Type B pancreatic cell (in vitro differentiated cells): ENCODE measurements at regions not wholly inside any gene's neighbourhood (a gene's known extent, or its start where the extent isn't known, plus 50 kb on each side); places are given as distances from the start of the nearest gene placed in this dataset.

ENCODE experiments used
- DNase-seq: peaks from one replicate; pipeline ENCODE4 v3.0.0; 2021; ENCODE audit warnings: mixed read lengths; ENCODE audit not compliant: unreplicated experiment; ENCODE audit errors: extremely low spot score
- H3K27ac Mint-ChIP-seq: 2 replicates; pipeline ENCODE4 v1.8.0; 2021; ENCODE audit warnings: mild to moderate bottlenecking, mixed read lengths
- H3K27me3 Mint-ChIP-seq: 2 replicates; pipeline ENCODE4 v1.8.0; 2021; ENCODE audit warnings: mixed read lengths
- H3K36me3 Mint-ChIP-seq: 2 replicates; pipeline ENCODE4 v1.8.0; 2021; ENCODE audit warnings: mixed read lengths
- H3K4me1 Mint-ChIP-seq: one replicate; pipeline ENCODE4 v1.8.0; 2021; ENCODE audit warnings: mixed read lengths; ENCODE audit not compliant: unreplicated experiment
- H3K4me3 Mint-ChIP-seq: 2 replicates; pipeline ENCODE4 v1.8.0; 2021; ENCODE audit warnings: mild to moderate bottlenecking, mixed read lengths
- H3K9me3 Mint-ChIP-seq: 2 replicates; pipeline ENCODE4 v1.8.0; 2021; ENCODE audit warnings: mixed read lengths
- TF ChIP-seq, protein P1 (sequence below): fragments of 200-600 bp; sonication (generic); conservative IDR thresholded peaks from 2 replicates; pipeline ENCODE4 v1.5.0; 2021; ENCODE audit warnings: antibody characterized with exemption, mild to moderate bottlenecking

DNA sequence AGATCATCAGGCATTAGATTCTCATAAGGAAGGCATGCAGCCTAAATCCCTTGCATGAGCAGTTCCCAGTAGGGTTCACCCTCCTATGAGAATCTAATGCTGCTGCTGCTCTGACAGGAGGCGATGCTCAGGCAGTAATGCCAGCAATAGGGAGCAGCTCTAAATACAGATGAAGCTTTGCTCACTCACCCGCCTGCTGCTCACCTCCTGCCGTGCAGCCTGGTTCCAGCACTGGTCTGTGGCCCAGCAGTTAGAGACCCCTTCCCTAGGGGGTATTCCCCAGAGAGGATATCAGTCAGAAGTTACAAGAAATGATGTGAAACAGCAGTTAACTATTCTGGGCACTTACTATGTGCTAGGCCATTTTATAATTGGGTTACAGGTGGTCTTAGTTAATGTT, 226.0 kb downstream of the KCNJ3 start:
- H3K27ac Mint-ChIP-seq, result no peak overlapping the region

DNA sequence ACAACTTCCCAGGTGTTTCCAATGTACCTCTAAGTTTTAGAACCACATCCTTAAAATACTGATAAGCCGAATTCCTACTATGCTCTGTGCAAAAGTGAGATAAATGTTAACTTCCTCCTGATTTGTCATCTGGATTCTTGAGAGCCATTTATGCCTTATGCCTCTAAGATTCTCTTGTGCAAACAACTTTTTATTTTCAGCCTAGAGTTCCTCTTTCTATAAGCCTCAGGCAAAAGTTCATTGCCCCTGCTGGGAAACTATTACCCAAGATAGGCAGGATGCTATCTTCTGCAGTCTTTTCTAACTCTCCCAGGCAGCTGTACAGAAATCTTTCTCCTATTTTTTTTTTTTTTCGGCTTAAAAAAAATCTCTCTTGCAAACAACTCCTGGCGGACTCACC, 216.1 kb downstream of the KCNJ3 start:
- no peaks in the 10 kb centered on the region for H3K36me3 Mint-ChIP-seq
- no peak overlapping the region for H3K27ac Mint-ChIP-seq
- H3K4me1 Mint-ChIP-seq, result peaks cover 6% of the 10 kb centered on the region
- TF ChIP-seq, protein P1, sequence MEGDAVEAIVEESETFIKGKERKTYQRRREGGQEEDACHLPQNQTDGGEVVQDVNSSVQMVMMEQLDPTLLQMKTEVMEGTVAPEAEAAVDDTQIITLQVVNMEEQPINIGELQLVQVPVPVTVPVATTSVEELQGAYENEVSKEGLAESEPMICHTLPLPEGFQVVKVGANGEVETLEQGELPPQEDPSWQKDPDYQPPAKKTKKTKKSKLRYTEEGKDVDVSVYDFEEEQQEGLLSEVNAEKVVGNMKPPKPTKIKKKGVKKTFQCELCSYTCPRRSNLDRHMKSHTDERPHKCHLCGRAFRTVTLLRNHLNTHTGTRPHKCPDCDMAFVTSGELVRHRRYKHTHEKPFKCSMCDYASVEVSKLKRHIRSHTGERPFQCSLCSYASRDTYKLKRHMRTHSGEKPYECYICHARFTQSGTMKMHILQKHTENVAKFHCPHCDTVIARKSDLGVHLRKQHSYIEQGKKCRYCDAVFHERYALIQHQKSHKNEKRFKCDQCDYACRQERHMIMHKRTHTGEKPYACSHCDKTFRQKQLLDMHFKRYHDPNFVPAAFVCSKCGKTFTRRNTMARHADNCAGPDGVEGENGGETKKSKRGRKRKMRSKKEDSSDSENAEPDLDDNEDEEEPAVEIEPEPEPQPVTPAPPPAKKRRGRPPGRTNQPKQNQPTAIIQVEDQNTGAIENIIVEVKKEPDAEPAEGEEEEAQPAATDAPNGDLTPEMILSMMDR, result no peak
- no peak overlapping the region for H3K4me3 Mint-ChIP-seq
- no peaks in the 10 kb centered on the region for H3K27me3 Mint-ChIP-seq
- no peaks in the 10 kb centered on the region for H3K9me3 Mint-ChIP-seq
- DNase-seq, result no peak

More for the DNA sequence above, 226.0 kb downstream of the KCNJ3 start:
- TF ChIP-seq, protein P1, result no peak
- H3K4me1 Mint-ChIP-seq, result no peaks in the 10 kb centered on the region
- H3K36me3 Mint-ChIP-seq, result no peaks in the 10 kb centered on the region
- no peak for DNase-seq
- H3K9me3 Mint-ChIP-seq, result no peaks in the 10 kb centered on the region
- no peaks in the 10 kb centered on the region for H3K27me3 Mint-ChIP-seq
- H3K4me3 Mint-ChIP-seq, result no peak overlapping the region

DNA sequence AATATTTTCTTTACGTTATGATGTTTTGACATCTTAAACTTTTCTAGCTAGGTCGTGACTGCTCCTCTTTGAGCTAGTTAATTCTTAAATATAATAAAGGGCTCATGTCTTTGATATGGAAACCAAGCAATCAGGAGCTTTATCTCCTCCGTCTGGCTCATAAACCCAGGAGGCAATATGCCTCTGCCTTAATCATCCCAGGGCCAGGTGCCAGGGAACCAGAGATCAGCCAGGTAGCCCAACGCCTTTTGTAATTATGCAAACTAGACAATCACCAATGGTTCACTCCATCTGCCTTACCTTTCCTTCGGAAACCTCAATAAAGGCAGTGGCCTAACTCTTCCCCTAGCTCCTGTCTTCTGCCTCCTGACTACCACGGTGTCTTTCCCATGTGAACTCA, 213.7 kb downstream of the KCNJ3 start:
- Mint-ChIP-seq H3K36me3 (no peaks in the 10 kb centered on the region), H3K9me3 (no peaks in the 10 kb centered on the region), H3K27me3 (no peaks in the 10 kb centered on the region), H3K4me3 (no peak overlapping the region), H3K27ac (no peak overlapping the region), H3K4me1 (peaks cover 6% of the 10 kb centered on the region)
- DNase-seq, result no peak
- TF ChIP-seq, protein P1, result no peak

DNA sequence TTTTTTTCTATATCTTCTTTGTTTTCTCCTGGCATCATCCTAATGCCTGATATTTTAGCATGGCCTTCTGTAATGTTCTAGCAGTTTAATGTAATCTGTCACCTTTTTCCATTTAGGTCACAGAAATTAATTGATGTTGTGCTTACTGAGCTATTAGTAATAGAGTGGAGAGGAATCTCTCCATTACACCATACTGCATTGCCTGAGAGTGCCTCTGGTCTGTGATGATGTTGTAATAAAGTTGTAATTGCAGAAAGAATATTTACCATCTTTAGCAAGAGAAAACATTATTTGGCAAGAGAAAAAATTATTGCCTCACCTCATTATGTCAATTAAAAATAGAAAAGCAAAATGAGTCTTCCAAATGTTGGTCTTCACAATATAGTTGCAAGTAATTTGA, 213.2 kb downstream of the KCNJ3 start:
- Mint-ChIP-seq H3K27me3 (no peaks in the 10 kb centered on the region), H3K36me3 (no peaks in the 10 kb centered on the region), H3K27ac (no peak overlapping the region), H3K9me3 (no peaks in the 10 kb centered on the region), H3K4me1 (peaks cover 6% of the 10 kb centered on the region), H3K4me3 (no peak overlapping the region)
- TF ChIP-seq, protein P1, result no peak
- DNase-seq, result no peak

DNA sequence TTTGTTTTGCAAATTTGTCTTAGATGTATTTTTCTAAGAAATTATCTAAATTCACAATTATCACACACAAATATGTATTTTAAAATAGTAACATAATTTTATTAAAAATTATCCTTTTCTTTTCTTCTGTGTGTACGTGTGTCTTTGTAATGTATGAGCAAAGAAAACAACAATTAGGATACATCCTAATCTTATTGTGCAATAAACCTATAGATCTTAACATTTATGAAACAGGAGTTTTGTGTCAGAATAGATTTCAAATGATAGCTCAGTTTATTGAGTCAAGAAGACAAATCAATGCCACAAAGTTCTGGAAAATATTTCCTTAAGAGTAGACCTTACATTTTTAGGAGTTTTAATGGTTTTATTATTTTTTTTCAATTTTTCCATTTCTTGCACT, 212.2 kb downstream of the KCNJ3 start:
- Mint-ChIP-seq H3K4me3 (no peak overlapping the region), H3K9me3 (no peaks in the 10 kb centered on the region), H3K36me3 (no peaks in the 10 kb centered on the region), H3K4me1 (peaks cover 6% of the 10 kb centered on the region), H3K27ac (no peak overlapping the region), H3K27me3 (no peaks in the 10 kb centered on the region)
- no peak for DNase-seq
- TF ChIP-seq, protein P1, result no peak

DNA sequence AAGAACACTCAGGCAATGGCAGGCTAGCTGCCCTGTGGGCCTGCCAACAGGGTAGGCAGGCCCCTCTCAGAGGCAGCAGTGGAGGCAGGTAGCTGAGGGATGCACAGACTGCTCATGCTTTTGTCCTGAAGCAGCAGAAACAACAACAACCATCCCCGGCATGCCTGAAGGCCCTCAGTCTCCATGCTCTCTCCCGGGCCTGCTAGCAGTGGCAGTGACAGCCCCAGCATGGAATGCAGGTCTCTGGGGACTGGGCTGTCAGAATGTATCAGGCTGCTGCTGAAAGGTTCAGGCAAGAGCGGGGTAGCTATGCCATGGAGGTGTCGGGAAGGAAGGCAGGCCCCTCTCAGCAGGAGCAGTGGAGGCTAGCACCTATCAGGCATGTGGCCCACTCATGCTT, 209.8 kb downstream of the KCNJ3 start:
- no peaks in the 10 kb centered on the region for H3K4me1 Mint-ChIP-seq
- H3K36me3 Mint-ChIP-seq, result no peaks in the 10 kb centered on the region
- no peak overlapping the region for H3K27ac Mint-ChIP-seq
- H3K4me3 Mint-ChIP-seq, result no peak overlapping the region
- H3K9me3 Mint-ChIP-seq, result no peaks in the 10 kb centered on the region
- no peak for DNase-seq
- no peaks in the 10 kb centered on the region for H3K27me3 Mint-ChIP-seq
- TF ChIP-seq, protein P1, result no peak
